Lower leg skin (tissue), 3 donors: ENCODE measurements at regions not wholly inside any gene's neighbourhood (a gene's known extent, or its start where the extent isn't known, plus 50 kb on each side); places are given as distances from the start of the nearest gene placed in this dataset.

ENCODE experiments used
- POLR2A ChIP-seq, 2 donors: fragments of 450-650 bp; IDR thresholded peaks; one replicate each; pipeline ENCODE4 v1.6.1; 2016 to 2017; ENCODE audit warnings: antibody characterized with exemption in 2 of 2, mild to moderate bottlenecking in 1 of 2, moderate library complexity in 1 of 2
- TF ChIP-seq, protein P1 (sequence below), 3 donors: fragments of 450-650 bp; IDR thresholded peaks; one replicate each; pipeline ENCODE4 v1.5.1; 2016; ENCODE audit warnings: antibody characterized with exemption in 3 of 3, mild to moderate bottlenecking in 3 of 3, moderate library complexity in 2 of 3

DNA sequence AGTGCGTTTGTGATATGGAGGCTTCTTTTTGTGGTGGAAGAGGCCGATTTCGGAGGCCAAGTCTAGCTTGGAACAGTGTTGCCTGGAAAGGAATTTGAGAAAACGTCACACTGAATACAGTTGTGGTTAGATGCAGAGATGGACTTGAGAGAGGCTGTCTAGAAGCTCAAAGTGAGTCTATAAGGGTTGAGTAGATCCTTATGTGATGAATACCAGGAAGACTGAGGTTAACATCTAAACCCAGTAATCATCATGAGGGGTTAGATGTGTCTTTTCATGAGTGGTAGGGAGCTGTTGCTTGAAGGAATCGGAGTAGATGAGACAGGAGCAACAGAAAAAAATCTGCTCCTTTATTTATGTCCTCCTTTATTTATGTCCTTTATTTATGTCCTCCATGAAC lies 114.6 kb upstream of the IVNS1ABP start:
- TF ChIP-seq, protein P1, sequence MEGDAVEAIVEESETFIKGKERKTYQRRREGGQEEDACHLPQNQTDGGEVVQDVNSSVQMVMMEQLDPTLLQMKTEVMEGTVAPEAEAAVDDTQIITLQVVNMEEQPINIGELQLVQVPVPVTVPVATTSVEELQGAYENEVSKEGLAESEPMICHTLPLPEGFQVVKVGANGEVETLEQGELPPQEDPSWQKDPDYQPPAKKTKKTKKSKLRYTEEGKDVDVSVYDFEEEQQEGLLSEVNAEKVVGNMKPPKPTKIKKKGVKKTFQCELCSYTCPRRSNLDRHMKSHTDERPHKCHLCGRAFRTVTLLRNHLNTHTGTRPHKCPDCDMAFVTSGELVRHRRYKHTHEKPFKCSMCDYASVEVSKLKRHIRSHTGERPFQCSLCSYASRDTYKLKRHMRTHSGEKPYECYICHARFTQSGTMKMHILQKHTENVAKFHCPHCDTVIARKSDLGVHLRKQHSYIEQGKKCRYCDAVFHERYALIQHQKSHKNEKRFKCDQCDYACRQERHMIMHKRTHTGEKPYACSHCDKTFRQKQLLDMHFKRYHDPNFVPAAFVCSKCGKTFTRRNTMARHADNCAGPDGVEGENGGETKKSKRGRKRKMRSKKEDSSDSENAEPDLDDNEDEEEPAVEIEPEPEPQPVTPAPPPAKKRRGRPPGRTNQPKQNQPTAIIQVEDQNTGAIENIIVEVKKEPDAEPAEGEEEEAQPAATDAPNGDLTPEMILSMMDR (IDR thresholded peaks at IDR 0.05) = no peak
- no peak for TF ChIP-seq POLR2A (IDR thresholded peaks at IDR 0.05)
